ENCODE measurements at regions not wholly inside any gene's neighbourhood (a gene's known extent, or its start where the extent isn't known, plus 50 kb on each side); places are given as distances from the start of the nearest gene placed in this dataset.

- DNase-seq (ENCODE audit: extremely low read depth in 1 of 4, low spot score in 3 of 4) = no peak
- FAIRE-seq = no peak
- Histone ChIP-seq H3K27me3 (ENCODE audit: control insufficient read depth in 2 of 2, insufficient read depth in 2 of 2, low read length in 2 of 2) (no peaks in the 10 kb centered on the region), H3K9ac (ENCODE audit: insufficient read depth in 1 of 2, low read depth in 2 of 2, low read length in 2 of 2) (no peak overlapping the region), H2AFZ (ENCODE audit: low read depth, low read length) (no peak overlapping the region), H3K4me1 (replicated peaks in 1 of 2; ENCODE audit: control insufficient read depth in 2 of 2, insufficient read depth in 2 of 2, low read length in 2 of 2) (no peaks in the 10 kb centered on the region), H3K4me2 (ENCODE audit: insufficient read depth, low read length) (no peak overlapping the region), H3K9me1 (ENCODE audit: control insufficient read depth, insufficient read depth, low read length) (no peaks in the 10 kb centered on the region), H3K9me3 (replicated peaks; ENCODE audit: control insufficient read depth, insufficient read depth, low read depth, low read length) (no peaks in the 10 kb centered on the region), H4K20me1 (replicated peaks; ENCODE audit: control insufficient read depth, insufficient read depth, low read length) (no peaks in the 10 kb centered on the region), H3K4me3 (no peak overlapping the region), H3K36me3 (ENCODE audit: control insufficient read depth, insufficient read depth, low read length) (no peaks in the 10 kb centered on the region), H3K79me2 (ENCODE audit: control insufficient read depth, insufficient read depth, low read length) (no peaks in the 10 kb centered on the region), H3K27ac (ENCODE audit: extremely low read depth, low read depth, low read length) (no peak overlapping the region)
- BruUV-seq (replicated peaks) = no TSS peak
- CTCF ChIA-PET (ENCODE audit: low intra/inter-chr PET ratio) = no interaction called here
- in situ Hi-C loops (cut with MboI) (no loop called here), intact Hi-C loops (cut with micrococcal nuclease) (no loop called here)
- 0% methylated on average over 4 of the region's 4 CpGs for WGBS (ENCODE audit: insufficient coverage, low coverage, missing lambda C conversion rate)
- POLR2A ChIA-PET = no interaction called here
- no peak for ATAC-seq
- no peak for TF ChIP-seq ADNP (tag; IDR thresholded peaks at IDR 0.05)
- TF ChIP-seq CREB1 (IDR thresholded peaks at IDR 0.05) = no peak
- no peak for TF ChIP-seq CREB1 (CRISPR knock-in tag; IDR thresholded peaks at IDR 0.05)
- no peak for TF ChIP-seq HES1 (IDR thresholded peaks at IDR 0.05; ENCODE audit: low read depth)
Measured at GRCh38 chr2:220669324-220669723, 902.8 kb downstream of the EPHA4 start.

- H3K9me3 ChIP-seq (replicated peaks; ENCODE audit: control insufficient read depth, insufficient read depth, low read depth, low read length) = no peaks in the 10 kb centered on the region
- H3K4me2 ChIP-seq (ENCODE audit: insufficient read depth, low read length) = no peak overlapping the region
- ATAC-seq (no peak), DNase-seq (ENCODE audit: extremely low read depth in 1 of 4, low spot score in 3 of 4) (no peak), FAIRE-seq (no peak)
- H3K27ac ChIP-seq (ENCODE audit: extremely low read depth, low read depth, low read length) = no peak overlapping the region
- intact Hi-C loops (cut with micrococcal nuclease) (no loop called here), in situ Hi-C loops (cut with MboI) (no loop called here)
- H3K9me1 ChIP-seq (ENCODE audit: control insufficient read depth, insufficient read depth, low read length) = no peaks in the 10 kb centered on the region
- no peak overlapping the region for H3K4me3 ChIP-seq
- no peaks in the 10 kb centered on the region for H3K27me3 ChIP-seq (ENCODE audit: control insufficient read depth in 2 of 2, insufficient read depth in 2 of 2, low read length in 2 of 2)
- ChIA-PET CTCF (ENCODE audit: low intra/inter-chr PET ratio) (no interaction called here), POLR2A (no interaction called here)
- no peaks in the 10 kb centered on the region for H3K36me3 ChIP-seq (ENCODE audit: control insufficient read depth, insufficient read depth, low read length)
- 3% methylated on average over 5 of the region's 5 CpGs for WGBS (ENCODE audit: insufficient coverage, low coverage, missing lambda C conversion rate)
- no peak overlapping the region for H2AFZ ChIP-seq (ENCODE audit: low read depth, low read length)
- H3K9ac ChIP-seq (ENCODE audit: insufficient read depth in 1 of 2, low read depth in 2 of 2, low read length in 2 of 2) = no peak overlapping the region
- no TSS peak for BruUV-seq (replicated peaks)
- no peaks in the 10 kb centered on the region for H3K4me1 ChIP-seq (replicated peaks in 1 of 2; ENCODE audit: control insufficient read depth in 2 of 2, insufficient read depth in 2 of 2, low read length in 2 of 2)
- no peaks in the 10 kb centered on the region for H3K79me2 ChIP-seq (ENCODE audit: control insufficient read depth, insufficient read depth, low read length)
- H4K20me1 ChIP-seq (replicated peaks; ENCODE audit: control insufficient read depth, insufficient read depth, low read length) = no peaks in the 10 kb centered on the region
- TF ChIP-seq ETV5 (CRISPR knock-in tag; IDR thresholded peaks at IDR 0.05; ENCODE audit: low read depth) = no peak
- TF ChIP-seq NBN (IDR thresholded peaks at IDR 0.05; ENCODE audit: low read depth) = no peak
- no peak for TF ChIP-seq DNMT1 (IDR thresholded peaks at IDR 0.05)
- TF ChIP-seq ZNF318 (IDR thresholded peaks at IDR 0.05; ENCODE audit: borderline replicate concordance in 1 of 2, low read depth in 1 of 2) = no peak
- no peak for TF ChIP-seq CBX2 (IDR thresholded peaks at IDR 0.05; ENCODE audit: insufficient read depth, low read length, poor library complexity, severe bottlenecking)
Measured at GRCh38 chr2:220670511-220670910, 901.6 kb downstream of the EPHA4 start.

Data from K562 (cell line).